Uterus (tissue), 2 donors: ENCODE measurements at regions not wholly inside any gene's neighbourhood (a gene's known extent, or its start where the extent isn't known, plus 50 kb on each side); places are given as distances from the start of the nearest gene placed in this dataset.

Experiments used
- CTCF ChIP-seq, 4 experiments: fragments of 200-600 bp in 2 of 4; fragments of 450-650 bp in 2 of 4; sonication (generic) in 2 of 4; IDR thresholded peaks; one replicate each; pipeline ENCODE4 v1.5.1; 2016 to 2019; ENCODE audit warnings: antibody characterized with exemption in 4 of 4, mild to moderate bottlenecking in 2 of 4, moderate library complexity in 1 of 4
- POLR2A ChIP-seq, 2 donors: fragments of 450-650 bp; IDR thresholded peaks; one replicate each; pipeline ENCODE4 v1.6.1; 2016; ENCODE audit warnings: antibody characterized with exemption in 2 of 2, mild to moderate bottlenecking in 1 of 2, moderate library complexity in 1 of 2

- TF ChIP-seq CTCF (IDR thresholded peaks at IDR 0.05) (no peak), POLR2A (IDR thresholded peaks at IDR 0.05) (no peak)
These were observed 177.9 kb upstream of the IL15 start for GRCh38 chr4:141458501-141458900.
